ENCODE measurements at regions not wholly inside any gene's neighbourhood (a gene's known extent, or its start where the extent isn't known, plus 50 kb on each side); places are given as distances from the start of the nearest gene placed in this dataset.

DNA sequence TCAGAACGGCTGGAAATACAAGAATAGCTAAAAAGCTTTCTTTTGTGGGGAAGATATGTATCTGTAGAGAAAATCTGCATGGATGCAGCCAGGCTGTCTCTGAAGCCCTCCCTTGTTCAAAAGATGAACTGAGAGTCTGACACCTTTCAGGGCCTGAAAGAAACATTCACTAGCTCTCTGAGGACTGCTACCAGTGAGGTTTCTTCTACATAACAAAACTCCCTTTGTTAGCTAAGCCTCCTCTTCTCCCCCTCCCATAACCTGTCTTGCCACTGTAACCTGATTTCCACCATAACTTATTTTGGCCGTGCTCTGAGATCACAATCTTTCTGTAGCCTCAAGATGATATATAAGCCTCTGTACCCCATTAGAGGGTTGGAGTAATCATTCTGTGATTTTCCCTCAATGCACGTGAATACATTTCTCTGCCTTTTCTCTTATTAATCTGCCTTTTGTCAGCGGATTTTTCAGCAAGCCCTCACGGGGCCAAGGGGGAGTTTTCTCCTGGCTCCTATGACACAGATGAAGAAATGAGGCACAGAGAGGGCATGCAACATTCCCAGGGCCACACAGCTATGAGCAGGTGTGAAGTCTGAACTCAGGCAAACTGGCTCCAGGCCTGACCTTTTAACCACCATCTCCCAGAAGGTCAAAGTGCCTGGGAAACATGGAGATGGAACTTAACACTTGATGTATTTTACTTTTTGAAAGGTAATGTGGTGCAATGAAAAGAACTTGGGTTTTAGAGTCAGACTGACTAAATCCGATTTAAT is 161.6 kb upstream of the PRDX4 start:
- no peak for TF ChIP-seq OSR1 (CRISPR knock-in tag; IDR thresholded peaks at IDR 0.05)
- no peak for TF ChIP-seq CSDC2 (CRISPR knock-in tag; IDR thresholded peaks at IDR 0.05)
- TF ChIP-seq ZNF8 (CRISPR knock-in tag; IDR thresholded peaks at IDR 0.05): no peak
- TF ChIP-seq PATZ1 (CRISPR knock-in tag; IDR thresholded peaks at IDR 0.05; ENCODE audit: borderline replicate concordance): no peak
- TF ChIP-seq, protein P1, sequence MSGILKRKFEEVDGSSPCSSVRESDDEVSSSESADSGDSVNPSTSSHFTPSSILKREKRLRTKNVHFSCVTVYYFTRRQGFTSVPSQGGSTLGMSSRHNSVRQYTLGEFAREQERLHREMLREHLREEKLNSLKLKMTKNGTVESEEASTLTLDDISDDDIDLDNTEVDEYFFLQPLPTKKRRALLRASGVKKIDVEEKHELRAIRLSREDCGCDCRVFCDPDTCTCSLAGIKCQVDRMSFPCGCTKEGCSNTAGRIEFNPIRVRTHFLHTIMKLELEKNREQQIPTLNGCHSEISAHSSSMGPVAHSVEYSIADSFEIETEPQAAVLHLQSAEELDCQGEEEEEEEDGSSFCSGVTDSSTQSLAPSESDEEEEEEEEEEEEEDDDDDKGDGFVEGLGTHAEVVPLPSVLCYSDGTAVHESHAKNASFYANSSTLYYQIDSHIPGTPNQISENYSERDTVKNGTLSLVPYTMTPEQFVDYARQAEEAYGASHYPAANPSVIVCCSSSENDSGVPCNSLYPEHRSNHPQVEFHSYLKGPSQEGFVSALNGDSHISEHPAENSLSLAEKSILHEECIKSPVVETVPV (CRISPR knock-in tag; IDR thresholded peaks at IDR 0.05): no peak
- TF ChIP-seq ZFP30 (CRISPR knock-in tag; IDR thresholded peaks at IDR 0.05): no peak
- no peak for TF ChIP-seq ZNF565 (CRISPR knock-in tag; conservative IDR thresholded peaks at IDR 0.05; ENCODE audit: low read depth)
- no peak for TF ChIP-seq ISL1 (CRISPR knock-in tag; IDR thresholded peaks at IDR 0.05)
- TF ChIP-seq ARNTL (CRISPR knock-in tag; IDR thresholded peaks at IDR 0.05; ENCODE audit: borderline replicate concordance, low read depth): no peak
- TF ChIP-seq TSHZ2 (CRISPR knock-in tag; IDR thresholded peaks at IDR 0.05): no peak
- TF ChIP-seq ZNF70 (CRISPR knock-in tag; IDR thresholded peaks at IDR 0.05): no peak
- TF ChIP-seq PPARA (CRISPR knock-in tag; IDR thresholded peaks at IDR 0.05; ENCODE audit: borderline replicate concordance): no peak
- TF ChIP-seq BACH2 (CRISPR knock-in tag; IDR thresholded peaks at IDR 0.05; ENCODE audit: borderline replicate concordance): no peak
- TF ChIP-seq RARB (CRISPR knock-in tag; IDR thresholded peaks at IDR 0.05): no peak
- TF ChIP-seq TCF4 (CRISPR knock-in tag; IDR thresholded peaks at IDR 0.05; ENCODE audit: borderline replicate concordance): no peak
- no peak for TF ChIP-seq ZFP3 (CRISPR knock-in tag; IDR thresholded peaks at IDR 0.05)
- TF ChIP-seq ZC3H10 (CRISPR knock-in tag; IDR thresholded peaks at IDR 0.05): no peak
- no peak for TF ChIP-seq SNAI2 (CRISPR knock-in tag; IDR thresholded peaks at IDR 0.05)
- TF ChIP-seq, protein P2, sequence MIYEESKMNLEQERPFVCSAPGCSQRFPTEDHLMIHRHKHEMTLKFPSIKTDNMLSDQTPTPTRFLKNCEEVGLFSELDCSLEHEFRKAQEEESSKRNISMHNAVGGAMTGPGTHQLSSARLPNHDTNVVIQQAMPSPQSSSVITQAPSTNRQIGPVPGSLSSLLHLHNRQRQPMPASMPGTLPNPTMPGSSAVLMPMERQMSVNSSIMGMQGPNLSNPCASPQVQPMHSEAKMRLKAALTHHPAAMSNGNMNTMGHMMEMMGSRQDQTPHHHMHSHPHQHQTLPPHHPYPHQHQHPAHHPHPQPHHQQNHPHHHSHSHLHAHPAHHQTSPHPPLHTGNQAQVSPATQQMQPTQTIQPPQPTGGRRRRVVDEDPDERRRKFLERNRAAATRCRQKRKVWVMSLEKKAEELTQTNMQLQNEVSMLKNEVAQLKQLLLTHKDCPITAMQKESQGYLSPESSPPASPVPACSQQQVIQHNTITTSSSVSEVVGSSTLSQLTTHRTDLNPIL (CRISPR knock-in tag; IDR thresholded peaks at IDR 0.05; ENCODE audit: low read depth): no peak
- ATAC-seq: no peak

GRCh38 chrX:23509256-23509655 is 158.0 kb upstream of the PRDX4 start:
- ATAC-seq: no peak
- TF ChIP-seq PATZ1 (CRISPR knock-in tag; IDR thresholded peaks at IDR 0.05; ENCODE audit: borderline replicate concordance): no peak
- no peak for TF ChIP-seq ZC3H10 (CRISPR knock-in tag; IDR thresholded peaks at IDR 0.05)
- no peak for TF ChIP-seq TSHZ2 (CRISPR knock-in tag; IDR thresholded peaks at IDR 0.05)
- no peak for TF ChIP-seq BACH2 (CRISPR knock-in tag; IDR thresholded peaks at IDR 0.05; ENCODE audit: borderline replicate concordance)
- TF ChIP-seq ZNF70 (CRISPR knock-in tag; IDR thresholded peaks at IDR 0.05): no peak
- TF ChIP-seq TCF4 (CRISPR knock-in tag; IDR thresholded peaks at IDR 0.05; ENCODE audit: borderline replicate concordance): no peak
- no peak for TF ChIP-seq ESRRG (CRISPR knock-in tag; IDR thresholded peaks at IDR 0.05)
- TF ChIP-seq GLIS3 (CRISPR knock-in tag; IDR thresholded peaks at IDR 0.05): no peak
- no peak for TF ChIP-seq SNAI2 (CRISPR knock-in tag; IDR thresholded peaks at IDR 0.05)
- no peak for TF ChIP-seq CSDC2 (CRISPR knock-in tag; IDR thresholded peaks at IDR 0.05)
- no peak for TF ChIP-seq RARB (CRISPR knock-in tag; IDR thresholded peaks at IDR 0.05)

Data from SK-N-SH treated with all-trans-retinoic acid at 6 μM for 48 hours (cell line).